IMR-90 (cell line): ENCODE measurements at regions not wholly inside any gene's neighbourhood (a gene's known extent, or its start where the extent isn't known, plus 50 kb on each side); places are given as distances from the start of the nearest gene placed in this dataset.
"Not testable (repeated sequence)": the region's sequence is repeated elsewhere in the genome, so short reads cannot be mapped to it uniquely, and the experiment has no call there.

Experiments used
- ATAC-seq: fragments of 200-7000 bp; cut with Tn5 transposase; 2 replicates; pipeline ENCODE4 v1.9.1; 2020; ENCODE audit warnings: low read depth, mild to moderate bottlenecking, moderate library complexity
- BruUV-seq: library from RNA; stranded (reverse); fragments of 400-500 nt; replicated peaks from 2 replicates; lab custom pipeline; 2021; lab: Mats Ljungman, UMichigan
- CTCF ChIA-PET: fragments of 300-600 bp; formaldehyde crosslinking; extraction: SDS; loops from one replicate; lab custom pipeline; 2021; ENCODE audit warnings: antibody characterized with exemption; lab: Yijun Ruan, JAX
- POLR2A ChIA-PET: fragments of 300-600 bp; sonication (Branson Sonifier 250); formaldehyde crosslinking; loops from one replicate; lab custom pipeline; 2022; ENCODE audit warnings: antibody characterized with exemption; ENCODE audit not compliant: unreplicated experiment; lab: Charles Lee
- DNase-seq: peaks from one replicate; pipeline ENCODE4 v3.0.0; 2013
- H2AFZ ChIP-seq: replicated peaks from 2 replicates; pipeline ENCODE3; 2013; ENCODE audit warnings: low read length, mild to moderate bottlenecking; ENCODE audit not compliant: poor library complexity
- H2AK5ac ChIP-seq: 2 replicates; pipeline ENCODE4 v1.6.1; 2013; ENCODE audit warnings: low read depth, low read length, inconsistent platforms
- H2AK9ac ChIP-seq: replicated peaks from 2 replicates; pipeline ENCODE3; 2013; ENCODE audit warnings: mild to moderate bottlenecking, low read depth, low read length, moderate library complexity; ENCODE audit not compliant: poor library complexity
- H2BK120ac ChIP-seq: 2 replicates; pipeline ENCODE4 v1.6.1; 2013; ENCODE audit warnings: low read depth, low read length, inconsistent platforms
- H2BK15ac ChIP-seq: 3 replicates; pipeline ENCODE4 v1.6.1; 2013; ENCODE audit warnings: low read depth, low read length, inconsistent platforms
- H2BK20ac ChIP-seq: 2 replicates; pipeline ENCODE4 v1.6.1; 2013; ENCODE audit warnings: low read depth, mild to moderate bottlenecking, inconsistent platforms, low read length, moderate library complexity
- H2BK5ac ChIP-seq: 2 replicates; pipeline ENCODE4 v1.6.1; 2013; ENCODE audit warnings: mild to moderate bottlenecking, low read depth, low read length, inconsistent platforms; ENCODE audit not compliant: poor library complexity, severe bottlenecking
- H3K14ac ChIP-seq: replicated peaks from 2 replicates; pipeline ENCODE4 v1.6.1; 2013; ENCODE audit warnings: low read depth, low read length, inconsistent platforms
- H3K18ac ChIP-seq: 2 replicates; pipeline ENCODE4 v1.6.1; 2013; ENCODE audit warnings: low read depth, low read length, control low read depth
- H3K23ac ChIP-seq: 2 replicates; pipeline ENCODE4 v1.6.1; 2013; ENCODE audit warnings: low read depth, low read length, inconsistent platforms
- H3K27ac ChIP-seq: 2 replicates; pipeline ENCODE4 v1.5.1; 2013; ENCODE audit warnings: mild to moderate bottlenecking, control low read depth, low read length; ENCODE audit not compliant: insufficient read depth
- H3K27me3 ChIP-seq: 2 replicates; pipeline ENCODE4 v1.6.1; 2013; ENCODE audit warnings: low read length; ENCODE audit not compliant: control insufficient read depth, insufficient read depth
- H3K36me3 ChIP-seq: 2 replicates; pipeline ENCODE4 v1.6.1; 2013; ENCODE audit warnings: low read length, mixed read lengths; ENCODE audit not compliant: control insufficient read depth, insufficient read depth
- H3K4ac ChIP-seq: 2 replicates; pipeline ENCODE4 v1.6.1; 2013; ENCODE audit warnings: low read depth, low read length, inconsistent platforms
- H3K4me1 ChIP-seq: 2 replicates; pipeline ENCODE4 v1.6.1; 2013; ENCODE audit warnings: low read length, mixed read lengths; ENCODE audit not compliant: control insufficient read depth, insufficient read depth
- H3K4me2 ChIP-seq: 2 replicates; pipeline ENCODE4 v1.6.1; 2013; ENCODE audit warnings: low read depth, mild to moderate bottlenecking, control low read depth, low read length, moderate library complexity
- H3K4me3 ChIP-seq: 2 replicates; pipeline ENCODE4 v1.5.1; 2013; ENCODE audit warnings: low read depth, mild to moderate bottlenecking, control low read depth, low read length, moderate library complexity; ENCODE audit not compliant: insufficient read depth
- H3K56ac ChIP-seq: 2 replicates; pipeline ENCODE4 v1.6.1; 2013; ENCODE audit warnings: low read length, inconsistent platforms; ENCODE audit not compliant: insufficient read depth; ENCODE audit errors: extremely low read depth
- H3K79me1 ChIP-seq, 2 experiments: 2 replicates each; pipeline ENCODE4 v1.6.1; 2013; ENCODE audit warnings: low read length in 2 of 2, inconsistent platforms in 1 of 2, low read depth in 1 of 2
- H3K9ac ChIP-seq: 2 replicates; pipeline ENCODE4 v1.6.1; 2013; ENCODE audit warnings: low read depth, low read length, control low read depth
- H3K9me1 ChIP-seq: 2 replicates; pipeline ENCODE4 v1.6.1; 2013; ENCODE audit warnings: low read length, inconsistent platforms; ENCODE audit not compliant: insufficient read depth
- H3K9me3 ChIP-seq: 2 replicates; pipeline ENCODE4 v1.6.1; 2013; ENCODE audit warnings: low read length; ENCODE audit not compliant: control insufficient read depth, insufficient read depth
- H4K20me1 ChIP-seq: 2 replicates; pipeline ENCODE4 v1.6.1; 2013; ENCODE audit warnings: low read length, inconsistent platforms; ENCODE audit not compliant: insufficient read depth
- H4K5ac ChIP-seq: 2 replicates; pipeline ENCODE4 v1.6.1; 2013; ENCODE audit warnings: mild to moderate bottlenecking, low read depth, low read length, control low read depth
- H4K8ac ChIP-seq, 2 experiments: 2 replicates each; pipeline ENCODE4 v1.6.1; 2013; ENCODE audit warnings: low read depth in 2 of 2, low read length in 2 of 2, control low read depth in 1 of 2, inconsistent platforms in 1 of 2
- H4K91ac ChIP-seq: 2 replicates; pipeline ENCODE4 v1.6.1; 2013; ENCODE audit warnings: low read depth, low read length, inconsistent platforms; ENCODE audit not compliant: insufficient read depth
- BHLHE40 ChIP-seq: fragments of 150-350 bp; IDR thresholded peaks from 2 replicates; pipeline ENCODE4 v1.6.1; 2016; ENCODE audit warnings: mild to moderate bottlenecking, low read depth, low read length
- CEBPB ChIP-seq: IDR thresholded peaks from 2 replicates; pipeline ENCODE4 v1.6.1; 2012; ENCODE audit warnings: low read depth, low read length, improper control_type of control experiment
- CTCF ChIP-seq: conservative IDR thresholded peaks from 2 replicates; pipeline ENCODE4 v1.5.1; 2012; ENCODE audit warnings: mild to moderate bottlenecking, low read depth, low read length, improper control_type of control experiment
- FOS ChIP-seq: fragments of 150-350 bp; IDR thresholded peaks from 2 replicates; pipeline ENCODE4 v1.6.1; 2016; ENCODE audit warnings: low read depth, low read length
- MAFK ChIP-seq: IDR thresholded peaks from 2 replicates; pipeline ENCODE4 v1.6.1; 2012; ENCODE audit warnings: low read depth, low read length, improper control_type of control experiment
- MAZ ChIP-seq: IDR thresholded peaks from 2 replicates; pipeline ENCODE4 v1.6.1; 2012; ENCODE audit warnings: low read depth, mild to moderate bottlenecking, low read length, improper control_type of control experiment, moderate library complexity, borderline replicate concordance
- MXI1 ChIP-seq: IDR thresholded peaks from 2 replicates; pipeline ENCODE4 v1.6.1; 2012; ENCODE audit warnings: low read depth, mild to moderate bottlenecking, low read length, moderate library complexity, borderline replicate concordance
- NFE2L2 ChIP-seq: fragments of 150-350 bp; IDR thresholded peaks from 2 replicates; pipeline ENCODE4 v1.6.1; 2016; ENCODE audit warnings: low read depth, mild to moderate bottlenecking, low read length
- POLR2A ChIP-seq: IDR thresholded peaks from 2 replicates; pipeline ENCODE4 v1.6.1; 2012; ENCODE audit warnings: mild to moderate bottlenecking, low read depth, low read length
- RFX5 ChIP-seq: IDR thresholded peaks from 2 replicates; pipeline ENCODE4 v1.8.0; 2012; ENCODE audit warnings: low read depth, mild to moderate bottlenecking, low read length, moderate library complexity
- WGBS, 2 experiments: methylation state at CpG; one replicate each; pipeline versions ENCODE4 v1.1.5 to v1.1.7; 2013; ENCODE audit warnings: missing lambda C conversion rate in 2 of 2; ENCODE audit not compliant: insufficient read length in 1 of 2; ENCODE audit errors: extremely low coverage in 2 of 2; 5-methylcytosine and 5-hydroxymethylcytosine counted together
- dilution Hi-C: fragments of 300-500 bp; cut with HindIII; formaldehyde crosslinking; loops from one replicate; pipeline ENCODE4 v1.14.3; 2018; ENCODE audit warnings: low sequenced_read_pairs; ENCODE audit not compliant: unreplicated experiment
- in situ Hi-C: fragments of 300-500 bp; cut with MboI; formaldehyde crosslinking; loops from 3 replicates; pipeline ENCODE4 v1.14.3; 2019; ENCODE audit warnings: low sequenced_read_pairs, inconsistent platforms, mixed read lengths
- intact Hi-C: fragments of 100-400 bp; cut with micrococcal nuclease; formaldehyde crosslinking; loops from 2 replicates; pipeline ENCODE4 v1.10.0; 2022

GRCh38 chr2:390959-391358, 103.1 kb upstream of the ALKAL2 start:
- H3K18ac ChIP-seq, result no peak overlapping the region
- H3K14ac ChIP-seq, result no peak overlapping the region
- BruUV-seq, result no TSS peak
- no peaks in the 10 kb centered on the region for H3K9me1 ChIP-seq
- DNase-seq, result no peak
- POLR2A ChIA-PET, result no interaction called here
- no peaks in the 10 kb centered on the region for H3K36me3 ChIP-seq
- H3K4me3 ChIP-seq, result no peak overlapping the region
- no peak overlapping the region for H2BK120ac ChIP-seq
- H2BK20ac ChIP-seq, result no peak overlapping the region
- intact Hi-C loops, result no loop called here
- WGBS, 2 experiments, result 95% methylated on average over 3 of the region's 14 CpGs; no CpG with 5 or more reads in 1 of the 2 experiments
- no peak overlapping the region for H3K4ac ChIP-seq
- no peak overlapping the region for H2AK5ac ChIP-seq
- H4K5ac ChIP-seq, result no peak overlapping the region
- H3K27ac ChIP-seq, result no peak overlapping the region
- no peaks in the 10 kb centered on the region for H3K79me1 ChIP-seq
- TF ChIP-seq CEBPB, result no peak
- no peak for TF ChIP-seq MAFK
- TF ChIP-seq MXI1, result no peak
- TF ChIP-seq POLR2A, result no peak
- no peak for TF ChIP-seq FOS
- no peak for TF ChIP-seq NFE2L2
- no peak for TF ChIP-seq BHLHE40
- no peak for TF ChIP-seq CTCF
- no peak for TF ChIP-seq MAZ
- no peak for TF ChIP-seq RFX5
- H4K91ac ChIP-seq, result no peak overlapping the region
- no peak overlapping the region for H3K4me2 ChIP-seq
- H3K27me3 ChIP-seq, result no peaks in the 10 kb centered on the region
- in situ Hi-C loops, result no loop called here
- no peak overlapping the region for H3K9ac ChIP-seq
- ATAC-seq, result no peak
- no peak overlapping the region for H4K8ac ChIP-seq
- CTCF ChIA-PET, result no interaction called here
- dilution Hi-C loops, result no loop called here
- H2BK15ac ChIP-seq, result no peak overlapping the region
- H3K9me3 ChIP-seq, result peaks cover 44% of the 10 kb centered on the region
- no peak overlapping the region for H2AK9ac ChIP-seq
- no peak overlapping the region for H3K56ac ChIP-seq
- H4K20me1 ChIP-seq, result no peaks in the 10 kb centered on the region
- no peak overlapping the region for H2AFZ ChIP-seq
- no peaks in the 10 kb centered on the region for H3K4me1 ChIP-seq
- H3K23ac ChIP-seq, result no peak overlapping the region
- H2BK5ac ChIP-seq, result no peak overlapping the region

GRCh38 chr2:389985-390384, 102.1 kb upstream of the ALKAL2 start:
- H2AK9ac ChIP-seq, H2AK5ac ChIP-seq, H3K4me3 ChIP-seq, H3K9me1 ChIP-seq, H3K4ac ChIP-seq, BruUV-seq, H3K18ac ChIP-seq, H4K8ac ChIP-seq, POLR2A ChIA-PET, H2AFZ ChIP-seq, H3K27ac ChIP-seq, H3K4me1 ChIP-seq, CTCF ChIA-PET, DNase-seq, dilution Hi-C loops, H2BK15ac ChIP-seq, H3K9ac ChIP-seq, H3K4me2 ChIP-seq, H4K20me1 ChIP-seq, H4K91ac ChIP-seq, H4K5ac ChIP-seq, H3K27me3 ChIP-seq, H2BK120ac ChIP-seq, H2BK20ac ChIP-seq, H3K36me3 ChIP-seq, H3K14ac ChIP-seq, H3K23ac ChIP-seq, intact Hi-C loops, H3K56ac ChIP-seq, H3K79me1 ChIP-seq, ATAC-seq, in situ Hi-C loops, H2BK5ac ChIP-seq: not testable (repeated sequence)
- H3K9me3 ChIP-seq, result peaks cover 46% of the 10 kb centered on the region
- 94% methylated on average over 14 of the region's 15 CpGs; no CpG with 5 or more reads in 1 of the 2 experiments for WGBS, 2 experiments
